SU-DHL-6 (cell line): ENCODE measurements at regions not wholly inside any gene's neighbourhood (a gene's known extent, or its start where the extent isn't known, plus 50 kb on each side); places are given as distances from the start of the nearest gene placed in this dataset.

Experiments used
- EZH2phosphoT487 ChIP-seq: fragments of 200-600 bp; sonication (generic), shearing (Covaris generic); conservative IDR thresholded peaks from 2 replicates; pipeline ENCODE4 v1.6.1; 2018; ENCODE audit warnings: mild to moderate bottlenecking, antibody characterized with exemption, low read length, moderate library complexity, mixed read lengths
- TF ChIP-seq, protein P1 (sequence below): fragments of 200-600 bp; sonication (generic); IDR thresholded peaks from one replicate; pipeline ENCODE4 v1.5.1; 2017; ENCODE audit warnings: antibody characterized with exemption, mild to moderate bottlenecking, low read length, moderate library complexity; ENCODE audit not compliant: insufficient read depth, poor library complexity, severe bottlenecking

- TF ChIP-seq, protein P1, sequence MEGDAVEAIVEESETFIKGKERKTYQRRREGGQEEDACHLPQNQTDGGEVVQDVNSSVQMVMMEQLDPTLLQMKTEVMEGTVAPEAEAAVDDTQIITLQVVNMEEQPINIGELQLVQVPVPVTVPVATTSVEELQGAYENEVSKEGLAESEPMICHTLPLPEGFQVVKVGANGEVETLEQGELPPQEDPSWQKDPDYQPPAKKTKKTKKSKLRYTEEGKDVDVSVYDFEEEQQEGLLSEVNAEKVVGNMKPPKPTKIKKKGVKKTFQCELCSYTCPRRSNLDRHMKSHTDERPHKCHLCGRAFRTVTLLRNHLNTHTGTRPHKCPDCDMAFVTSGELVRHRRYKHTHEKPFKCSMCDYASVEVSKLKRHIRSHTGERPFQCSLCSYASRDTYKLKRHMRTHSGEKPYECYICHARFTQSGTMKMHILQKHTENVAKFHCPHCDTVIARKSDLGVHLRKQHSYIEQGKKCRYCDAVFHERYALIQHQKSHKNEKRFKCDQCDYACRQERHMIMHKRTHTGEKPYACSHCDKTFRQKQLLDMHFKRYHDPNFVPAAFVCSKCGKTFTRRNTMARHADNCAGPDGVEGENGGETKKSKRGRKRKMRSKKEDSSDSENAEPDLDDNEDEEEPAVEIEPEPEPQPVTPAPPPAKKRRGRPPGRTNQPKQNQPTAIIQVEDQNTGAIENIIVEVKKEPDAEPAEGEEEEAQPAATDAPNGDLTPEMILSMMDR = no peak
- no peak for TF ChIP-seq EZH2phosphoT487
Measured at GRCh38 chr15:27686971-27687370, 412.1 kb downstream of the OCA2 start.
